Tibial artery (tissue), 4 donors: ENCODE measurements at regions not wholly inside any gene's neighbourhood (a gene's known extent, or its start where the extent isn't known, plus 50 kb on each side); places are given as distances from the start of the nearest gene placed in this dataset.
"Not testable (repeated sequence)": the region's sequence is repeated elsewhere in the genome, so short reads cannot be mapped to it uniquely, and the experiment has no call there.

Source experiments
- DNase-seq, 2 donors: peaks; one replicate each; pipeline ENCODE4 v3.0.0-alpha.2; 2019
- H3K27ac ChIP-seq, 2 donors: fragments of 200-600 bp; sonication (generic) in 1 of 2; 1 replicate in 1 of 2; 2 replicates in 1 of 2; pipeline ENCODE4 v1.5.1; 2018 to 2019; ENCODE audit warnings: mild to moderate bottlenecking in 1 of 2
- H3K27me3 ChIP-seq, 2 donors: fragments of 200-600 bp; sonication (generic) in 1 of 2; one replicate each; pipeline versions ENCODE4 v1.5.1 to v1.6.0; 2016 to 2019
- H3K36me3 ChIP-seq, 3 donors: fragments of 200-600 bp; sonication (generic) in 2 of 3; one replicate each; pipeline ENCODE4 v1.5.1; 2016 to 2019; ENCODE audit warnings: mild to moderate bottlenecking in 2 of 3
- H3K4me1 ChIP-seq, 4 donors: fragments of 200-600 bp; sonication (generic) in 2 of 4; 1 replicate in 3 of 4; 2 replicates in 1 of 4; pipeline ENCODE4 v1.5.1; 2016 to 2019
- H3K4me3 ChIP-seq, 2 donors: fragments of 200-600 bp; sonication (generic) in 1 of 2; 1 replicate in 1 of 2; 2 replicates in 1 of 2; pipeline ENCODE4 v1.5.1; 2018 to 2019; ENCODE audit warnings: mild to moderate bottlenecking in 2 of 2
- H3K9me3 ChIP-seq, 3 donors: fragments of 200-600 bp; sonication (generic) in 1 of 3; one replicate each; pipeline ENCODE4 v1.5.1; 2016 to 2019
- intact Hi-C: fragments of 100-400 bp; cut with DNase I; formaldehyde crosslinking; loops from one replicate; pipeline ENCODE4 v1.15.0; 2023; ENCODE audit warnings: low total_unique reads
- TF ChIP-seq, protein P1 (sequence below), 2 experiments: fragments of 200-600 bp in 1 of 2; fragments of 450-650 bp in 1 of 2; IDR thresholded peaks; one replicate each; pipeline ENCODE4 v1.5.1; 2017 to 2019; ENCODE audit warnings: antibody characterized with exemption in 2 of 2, mild to moderate bottlenecking in 1 of 2, moderate library complexity in 1 of 2

DNA sequence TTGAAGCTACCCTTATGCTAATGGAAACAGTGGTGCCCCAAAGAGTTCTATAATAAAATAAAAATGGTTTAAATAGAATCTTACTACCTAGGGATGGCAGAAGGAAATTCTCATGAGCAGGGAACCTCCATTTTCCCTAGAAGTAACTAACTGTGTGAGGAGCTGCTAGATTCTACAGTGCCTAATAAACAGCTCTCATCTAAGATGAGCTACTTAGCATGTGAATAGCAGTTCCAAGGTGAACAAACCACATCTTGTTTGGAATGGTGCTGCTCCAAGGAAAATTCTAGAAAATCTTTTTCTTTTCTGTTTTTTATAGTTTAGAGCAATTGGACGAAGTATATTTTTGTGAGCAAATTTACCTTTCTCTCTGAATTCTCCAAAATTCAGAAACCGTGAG lies 1015.3 kb upstream of the NOVA1 start:
- no peaks in the 10 kb centered on the region for H3K9me3 ChIP-seq
- intact Hi-C loops = no loop called here

DNA sequence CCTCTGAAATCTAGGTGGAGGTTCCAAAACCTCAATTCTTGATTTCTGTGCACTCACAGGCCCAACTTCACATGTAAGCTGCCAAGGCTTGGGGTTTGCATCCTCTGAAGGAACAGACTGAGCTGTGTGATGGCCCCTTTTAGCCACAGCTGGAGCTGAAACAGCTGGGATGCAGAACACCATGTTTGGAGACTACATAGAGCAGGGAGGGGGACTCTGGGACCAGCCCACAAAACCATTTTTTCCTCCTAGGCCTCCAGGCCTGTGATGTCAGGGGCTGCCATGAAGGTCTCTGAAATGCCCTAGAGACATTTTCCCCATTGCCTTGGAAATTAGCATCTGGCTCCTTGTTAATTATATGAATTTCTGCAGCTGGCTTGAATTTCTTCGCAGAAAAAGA lies 1025.9 kb upstream of the NOVA1 start:
- no peaks in the 10 kb centered on the region for H3K36me3 ChIP-seq
- no peak overlapping the region for H3K4me3 ChIP-seq
- peaks cover 0 to 13% (median 0%) of the 10 kb centered on the region in 3 donors for H3K9me3 ChIP-seq
- no peaks in the 10 kb centered on the region for H3K27me3 ChIP-seq
- H3K27ac ChIP-seq = no peak overlapping the region
- no peaks in the 10 kb centered on the region for H3K4me1 ChIP-seq
- no peak for DNase-seq
- TF ChIP-seq, protein P1, sequence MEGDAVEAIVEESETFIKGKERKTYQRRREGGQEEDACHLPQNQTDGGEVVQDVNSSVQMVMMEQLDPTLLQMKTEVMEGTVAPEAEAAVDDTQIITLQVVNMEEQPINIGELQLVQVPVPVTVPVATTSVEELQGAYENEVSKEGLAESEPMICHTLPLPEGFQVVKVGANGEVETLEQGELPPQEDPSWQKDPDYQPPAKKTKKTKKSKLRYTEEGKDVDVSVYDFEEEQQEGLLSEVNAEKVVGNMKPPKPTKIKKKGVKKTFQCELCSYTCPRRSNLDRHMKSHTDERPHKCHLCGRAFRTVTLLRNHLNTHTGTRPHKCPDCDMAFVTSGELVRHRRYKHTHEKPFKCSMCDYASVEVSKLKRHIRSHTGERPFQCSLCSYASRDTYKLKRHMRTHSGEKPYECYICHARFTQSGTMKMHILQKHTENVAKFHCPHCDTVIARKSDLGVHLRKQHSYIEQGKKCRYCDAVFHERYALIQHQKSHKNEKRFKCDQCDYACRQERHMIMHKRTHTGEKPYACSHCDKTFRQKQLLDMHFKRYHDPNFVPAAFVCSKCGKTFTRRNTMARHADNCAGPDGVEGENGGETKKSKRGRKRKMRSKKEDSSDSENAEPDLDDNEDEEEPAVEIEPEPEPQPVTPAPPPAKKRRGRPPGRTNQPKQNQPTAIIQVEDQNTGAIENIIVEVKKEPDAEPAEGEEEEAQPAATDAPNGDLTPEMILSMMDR (IDR thresholded peaks at IDR 0.05) = no peak
- intact Hi-C loops = no loop called here

More for the DNA sequence above, 1015.3 kb upstream of the NOVA1 start:
- no peak overlapping the region for H3K27ac ChIP-seq
- H3K27me3 ChIP-seq = no peaks in the 10 kb centered on the region
- no peaks in the 10 kb centered on the region for H3K4me1 ChIP-seq
- DNase-seq = no peak
- TF ChIP-seq, protein P1 (IDR thresholded peaks at IDR 0.05) = no peak
- H3K36me3 ChIP-seq = no peaks in the 10 kb centered on the region
- no peak overlapping the region for H3K4me3 ChIP-seq

DNA sequence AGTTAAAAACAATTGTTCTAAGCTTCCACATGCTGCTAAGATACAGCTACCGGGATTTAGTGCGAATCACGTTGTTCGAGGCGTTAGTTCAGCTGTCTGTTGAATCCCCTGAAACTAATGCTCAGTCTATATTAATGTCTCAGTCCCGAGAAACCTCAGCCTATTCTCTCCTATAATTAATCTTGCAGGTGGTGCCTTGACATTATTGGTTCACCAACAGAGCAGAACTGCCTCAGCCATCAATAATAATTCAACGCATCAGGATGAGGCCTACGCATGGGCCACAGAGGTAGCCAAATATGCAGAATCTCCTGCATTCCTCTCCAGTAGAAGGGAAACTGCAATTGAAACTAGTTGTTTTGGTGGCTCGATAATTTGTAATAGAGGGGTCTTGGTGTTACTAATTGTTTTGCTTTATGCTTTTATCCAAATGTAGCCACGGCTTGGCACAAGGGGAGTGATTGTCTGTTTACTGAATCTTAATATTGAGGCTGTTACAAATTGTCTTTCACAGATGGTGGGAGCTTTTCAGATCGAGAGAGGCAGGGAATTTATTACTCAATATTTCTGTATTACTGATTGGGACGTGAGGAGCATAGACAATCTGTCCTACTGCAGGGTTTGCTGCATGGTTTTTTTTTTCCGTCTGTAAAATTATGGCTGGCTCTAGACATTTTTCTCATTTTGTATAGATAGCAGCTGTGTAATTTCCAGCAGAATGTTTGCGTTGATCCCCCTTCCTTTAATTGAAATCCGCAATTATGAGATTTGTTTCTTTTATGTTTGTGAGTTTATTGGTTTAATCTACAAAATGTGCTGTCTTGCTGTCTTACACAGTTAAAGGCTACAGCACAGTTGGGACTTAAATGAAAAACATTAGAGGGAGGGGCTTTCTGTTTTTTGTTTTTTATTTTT lies 1036.5 kb upstream of the NOVA1 start:
- Histone ChIP-seq H3K27ac (no peak overlapping the region), H3K4me3 (no peak overlapping the region), H3K27me3 (no peaks in the 10 kb centered on the region)

DNA sequence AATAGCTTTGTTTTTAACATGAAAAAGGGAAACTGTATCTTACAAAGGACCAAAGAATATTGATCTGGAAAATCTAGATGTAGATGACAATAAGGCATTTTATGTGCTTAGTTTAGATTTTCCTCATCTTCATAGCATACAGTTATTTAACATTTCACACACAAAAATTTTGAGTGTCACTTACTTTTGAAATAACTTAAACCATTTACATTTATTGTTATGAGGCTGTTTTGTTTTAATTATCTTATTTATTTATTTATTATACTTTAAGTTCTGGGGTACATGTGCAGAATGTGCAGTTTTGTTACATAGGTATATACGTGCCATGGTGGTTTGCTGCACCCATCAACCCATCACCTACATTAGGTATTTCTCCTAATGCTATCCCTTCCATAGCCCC lies 1042.9 kb upstream of the NOVA1 start:
- DNase-seq, H3K27me3 ChIP-seq, intact Hi-C loops, H3K4me3 ChIP-seq, H3K27ac ChIP-seq, H3K4me1 ChIP-seq, H3K9me3 ChIP-seq, H3K36me3 ChIP-seq: not testable (repeated sequence)

More for the DNA sequence above, 1036.5 kb upstream of the NOVA1 start:
- H3K9me3 ChIP-seq = no peaks in the 10 kb centered on the region
- TF ChIP-seq, protein P1 (IDR thresholded peaks at IDR 0.05) = no peak
- intact Hi-C loops = no loop called here
- no peak for DNase-seq
- H3K4me1 ChIP-seq = no peaks in the 10 kb centered on the region
- H3K36me3 ChIP-seq = no peaks in the 10 kb centered on the region

DNA sequence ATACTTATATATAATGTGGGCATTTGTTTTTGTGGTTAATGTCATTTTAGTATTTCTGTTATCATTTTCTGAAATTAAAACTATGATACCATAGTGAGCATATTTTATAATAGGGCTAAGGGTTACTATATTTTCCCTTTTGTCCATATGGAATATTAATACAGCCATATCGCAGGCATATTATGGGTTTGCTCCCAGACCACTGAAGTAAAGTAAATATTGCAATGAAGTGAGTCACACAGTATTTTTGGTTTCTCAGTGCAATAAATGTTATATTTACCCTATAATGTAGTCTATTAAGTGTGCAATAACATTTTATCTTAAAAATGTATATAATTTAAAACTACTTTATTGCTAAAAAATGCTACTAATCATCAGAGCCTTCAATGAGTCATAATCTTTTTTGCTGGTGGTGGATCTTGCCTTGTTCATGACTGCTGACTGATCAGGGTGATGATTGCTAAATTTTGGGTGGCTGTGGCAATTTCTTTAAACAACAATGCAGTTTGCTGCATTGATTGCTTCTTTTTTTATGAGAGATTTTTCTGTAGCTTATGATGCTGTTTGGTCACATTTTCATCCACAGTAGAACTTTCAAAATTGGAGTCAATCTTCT lies 1044.5 kb upstream of the NOVA1 start:
- H3K4me3 ChIP-seq = no peak overlapping the region
- no peaks in the 10 kb centered on the region for H3K27me3 ChIP-seq
- no peak for DNase-seq
- H3K27ac ChIP-seq = no peak overlapping the region
- H3K4me1 ChIP-seq = no peaks in the 10 kb centered on the region
- TF ChIP-seq, protein P1 (IDR thresholded peaks at IDR 0.05) = no peak
- intact Hi-C loops = no loop called here
- H3K36me3 ChIP-seq = no peaks in the 10 kb centered on the region
- H3K9me3 ChIP-seq = peaks cover 0 to 10% (median 0%) of the 10 kb centered on the region in 3 donors

DNA sequence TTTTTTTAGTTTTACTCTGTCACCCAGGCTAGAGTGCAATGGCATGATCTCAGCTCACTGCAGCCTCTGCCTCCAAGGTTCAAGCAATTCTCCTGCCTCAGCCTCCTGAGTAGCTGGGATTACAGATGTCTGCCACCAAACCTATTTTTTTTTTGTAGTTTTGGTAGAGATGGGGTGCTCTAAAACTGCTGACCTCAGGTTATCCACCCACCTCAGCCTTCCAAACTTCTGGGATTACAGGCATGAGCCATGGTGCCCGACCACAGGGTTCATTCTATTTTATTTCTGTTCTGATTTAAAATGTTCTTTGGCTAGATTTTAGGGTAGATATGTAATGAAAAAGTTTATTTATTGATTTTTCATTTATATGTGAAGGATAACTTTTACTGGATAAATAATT lies 1062.8 kb upstream of the NOVA1 start:
- no peak for DNase-seq
- Histone ChIP-seq H3K36me3 (no peaks in the 10 kb centered on the region), H3K4me3 (no peak overlapping the region), H3K4me1 (no peaks in the 10 kb centered on the region), H3K27ac (no peak overlapping the region), H3K27me3 (no peaks in the 10 kb centered on the region), H3K9me3 (peaks cover 0 to 3% (median 0%) of the 10 kb centered on the region in 3 donors)
- TF ChIP-seq, protein P1 (IDR thresholded peaks at IDR 0.05) = no peak
- intact Hi-C loops = no loop called here
